Liver (tissue), 3 donors: ENCODE measurements at regions not wholly inside any gene's neighbourhood (a gene's known extent, or its start where the extent isn't known, plus 50 kb on each side); places are given as distances from the start of the nearest gene placed in this dataset.
"Not testable (repeated sequence)": the region's sequence is repeated elsewhere in the genome, so short reads cannot be mapped to it uniquely, and the experiment has no call there.

Experiments
- ATF3 ChIP-seq: IDR thresholded peaks from 2 replicates; pipeline ENCODE4 v1.6.1; 2016; ENCODE audit warnings: antibody characterized with exemption
- CTCF ChIP-seq: fragments of 150-350 bp; IDR thresholded peaks from 2 replicates; pipeline ENCODE4 v1.5.1; 2017; ENCODE audit warnings: improper control_type of control experiment, low read depth, low read length; ENCODE audit not compliant: missing input control
- EGR1 ChIP-seq, 2 donors: IDR thresholded peaks; 2 replicates each; pipeline ENCODE4 v1.6.1; 2016 to 2018; ENCODE audit warnings: antibody characterized with exemption in 2 of 2, low read depth in 2 of 2
- GABPA ChIP-seq, 2 donors: IDR thresholded peaks in 1 of 2; conservative IDR thresholded peaks in 1 of 2; 2 replicates each; pipeline ENCODE4 v1.6.1; 2016; ENCODE audit warnings: antibody characterized with exemption in 2 of 2, mild to moderate bottlenecking in 1 of 2, moderate library complexity in 1 of 2
- HNF4G ChIP-seq: IDR thresholded peaks from 2 replicates; pipeline ENCODE4 v1.6.1; 2016; ENCODE audit warnings: antibody characterized with exemption
- JUND ChIP-seq, 2 donors: IDR thresholded peaks; 2 replicates each; pipeline ENCODE4 v1.6.1; 2016; ENCODE audit warnings: antibody characterized with exemption in 2 of 2
- MAX ChIP-seq: IDR thresholded peaks from 2 replicates; pipeline ENCODE4 v1.6.1; 2016; ENCODE audit warnings: antibody characterized with exemption
- NR2F2 ChIP-seq: IDR thresholded peaks from 2 replicates; pipeline ENCODE4 v1.6.1; 2016; ENCODE audit warnings: antibody characterized with exemption
- RAD21 ChIP-seq, 2 donors: IDR thresholded peaks; 2 replicates each; pipeline ENCODE4 v1.6.1; 2016; ENCODE audit warnings: antibody characterized with exemption in 2 of 2, mild to moderate bottlenecking in 2 of 2
- REST ChIP-seq: IDR thresholded peaks from 2 replicates; pipeline ENCODE4 v1.6.1; 2016; ENCODE audit warnings: antibody characterized with exemption, mild to moderate bottlenecking
- SP1 ChIP-seq: IDR thresholded peaks from 2 replicates; pipeline ENCODE4 v1.6.1; 2018; ENCODE audit warnings: antibody characterized with exemption, mild to moderate bottlenecking
- TAF1 ChIP-seq: conservative IDR thresholded peaks from 2 replicates; pipeline ENCODE4 v1.6.1; 2016; ENCODE audit warnings: antibody characterized with exemption, mild to moderate bottlenecking
- YY1 ChIP-seq: IDR thresholded peaks from 2 replicates; pipeline ENCODE4 v1.6.1; 2016; ENCODE audit warnings: antibody characterized with exemption, mild to moderate bottlenecking
- ZBTB33 ChIP-seq: IDR thresholded peaks from 2 replicates; pipeline ENCODE4 v1.6.1; 2016; ENCODE audit warnings: antibody characterized with exemption
- donor health status: healthy.
- donor health status: healthy.

- not testable (repeated sequence) for TF ChIP-seq CTCF; TAF1; SP1; RAD21 (IDR thresholded peaks at IDR 0.05); ZBTB33; HNF4G; JUND (IDR thresholded peaks at IDR 0.05); YY1; MAX; ATF3; NR2F2; GABPA (IDR thresholded peaks at IDR 0.05 in 1 of 2, conservative IDR thresholded peaks at IDR 0.05 in 1 of 2); EGR1 (IDR thresholded peaks at IDR 0.05; ENCODE audit: low read depth in 2 of 2); REST
Measured at GRCh38 chr15:99494536-99495233, 71.1 kb upstream of the MEF2A start.
